OCI-LY3 (cell line): ENCODE measurements at regions not wholly inside any gene's neighbourhood (a gene's known extent, or its start where the extent isn't known, plus 50 kb on each side); places are given as distances from the start of the nearest gene placed in this dataset.

Experiments used
- CTCF ChIP-seq: fragments of 200-600, 300-600 bp; sonication (generic); IDR thresholded peaks from 2 replicates; pipeline ENCODE4 v1.5.1; 2014; ENCODE audit warnings: antibody characterized with exemption, low read length, low read depth
- EZH2phosphoT487 ChIP-seq: fragments of 200-600 bp; shearing (Covaris generic); IDR thresholded peaks from 2 replicates; pipeline ENCODE4 v1.6.1; 2018; ENCODE audit warnings: antibody characterized with exemption, mixed run types, low read depth

- no peak for TF ChIP-seq CTCF
- TF ChIP-seq EZH2phosphoT487, result no peak
Observed at GRCh38 chr7:130854481-130854880, 120.5 kb upstream of the KLF14 start.
